ENCODE measurements at regions not wholly inside any gene's neighbourhood (a gene's known extent, or its start where the extent isn't known, plus 50 kb on each side); places are given as distances from the start of the nearest gene placed in this dataset.
"Not testable (repeated sequence)": the region's sequence is repeated elsewhere in the genome, so short reads cannot be mapped to it uniquely, and the experiment has no call there.

- not testable (repeated sequence) for DNase-seq
Observed at GRCh38 chr2:37722971-37723370, 51.5 kb upstream of the CDC42EP3 start.

- DNase-seq: no peak
Observed at GRCh38 chr2:37730037-37730818, 58.8 kb upstream of the CDC42EP3 start.

GRCh38 chr2:37732412-37732811, 61.0 kb upstream of the CDC42EP3 start:
- not testable (repeated sequence) for DNase-seq

- DNase-seq: no peak
Observed at GRCh38 chr2:37733251-37733650, 61.8 kb upstream of the CDC42EP3 start.

- DNase-seq: not testable (repeated sequence)
Observed at GRCh38 chr2:37733955-37734354, 62.5 kb upstream of the CDC42EP3 start.

GRCh38 chr2:37734891-37735523, 63.6 kb upstream of the CDC42EP3 start:
- peak; percentile 70 for DNase-seq

- DNase-seq: peak; percentile 64
Observed at GRCh38 chr2:37735524-37735910, 64.1 kb upstream of the CDC42EP3 start.

GRCh38 chr2:37737507-37737906, 66.1 kb upstream of the CDC42EP3 start:
- no peak for DNase-seq

GRCh38 chr2:37738266-37738885, 66.9 kb upstream of the CDC42EP3 start:
- DNase-seq: no peak

- no peak for DNase-seq
Observed at GRCh38 chr2:37739153-37739552, 67.7 kb upstream of the CDC42EP3 start.

- no peak for DNase-seq
Observed at GRCh38 chr2:37740164-37740739, 68.8 kb upstream of the CDC42EP3 start.

- DNase-seq: no peak
Observed at GRCh38 chr2:37742286-37742685, 70.8 kb upstream of the CDC42EP3 start.

GRCh38 chr2:37744010-37744409, 72.6 kb upstream of the CDC42EP3 start:
- DNase-seq: no peak

- not testable (repeated sequence) for DNase-seq
Observed at GRCh38 chr2:37744961-37745360, 73.5 kb upstream of the CDC42EP3 start.

- not testable (repeated sequence) for DNase-seq
Observed at GRCh38 chr2:37746011-37746410, 74.6 kb upstream of the CDC42EP3 start.

- DNase-seq: no peak
Observed at GRCh38 chr2:37746883-37747282, 75.4 kb upstream of the CDC42EP3 start.

- no peak for DNase-seq
Observed at GRCh38 chr2:37748541-37748940, 77.1 kb upstream of the CDC42EP3 start.

GRCh38 chr2:37750286-37750685, 78.8 kb upstream of the CDC42EP3 start:
- DNase-seq: not testable (repeated sequence)

- DNase-seq: no peak
Observed at GRCh38 chr2:37752766-37753165, 81.3 kb upstream of the CDC42EP3 start.

- no peak for DNase-seq
Observed at GRCh38 chr2:37753758-37754157, 82.3 kb upstream of the CDC42EP3 start.

GRCh38 chr2:37755961-37756559, 84.6 kb upstream of the CDC42EP3 start:
- DNase-seq: not testable (repeated sequence)

GRCh38 chr2:37757456-37757855, 86.0 kb upstream of the CDC42EP3 start:
- not testable (repeated sequence) for DNase-seq

GRCh38 chr2:37758141-37758601, 86.7 kb upstream of the CDC42EP3 start:
- DNase-seq: not testable (repeated sequence)

Data from SIG-M5 (cell line).